Stimulated activated CD4-positive, alpha-beta T cell treated with anti-CD3 and anti-CD28 coated beads, Interleukin-4, amount 100 ng/mL, for 1 hour (primary cell): ENCODE measurements at regions not wholly inside any gene's neighbourhood (a gene's known extent, or its start where the extent isn't known, plus 50 kb on each side); places are given as distances from the start of the nearest gene placed in this dataset.

Experiments
- DNase-seq: peaks from one replicate; pipeline ENCODE4 v3.0.0-alpha.2; 2020

DNA sequence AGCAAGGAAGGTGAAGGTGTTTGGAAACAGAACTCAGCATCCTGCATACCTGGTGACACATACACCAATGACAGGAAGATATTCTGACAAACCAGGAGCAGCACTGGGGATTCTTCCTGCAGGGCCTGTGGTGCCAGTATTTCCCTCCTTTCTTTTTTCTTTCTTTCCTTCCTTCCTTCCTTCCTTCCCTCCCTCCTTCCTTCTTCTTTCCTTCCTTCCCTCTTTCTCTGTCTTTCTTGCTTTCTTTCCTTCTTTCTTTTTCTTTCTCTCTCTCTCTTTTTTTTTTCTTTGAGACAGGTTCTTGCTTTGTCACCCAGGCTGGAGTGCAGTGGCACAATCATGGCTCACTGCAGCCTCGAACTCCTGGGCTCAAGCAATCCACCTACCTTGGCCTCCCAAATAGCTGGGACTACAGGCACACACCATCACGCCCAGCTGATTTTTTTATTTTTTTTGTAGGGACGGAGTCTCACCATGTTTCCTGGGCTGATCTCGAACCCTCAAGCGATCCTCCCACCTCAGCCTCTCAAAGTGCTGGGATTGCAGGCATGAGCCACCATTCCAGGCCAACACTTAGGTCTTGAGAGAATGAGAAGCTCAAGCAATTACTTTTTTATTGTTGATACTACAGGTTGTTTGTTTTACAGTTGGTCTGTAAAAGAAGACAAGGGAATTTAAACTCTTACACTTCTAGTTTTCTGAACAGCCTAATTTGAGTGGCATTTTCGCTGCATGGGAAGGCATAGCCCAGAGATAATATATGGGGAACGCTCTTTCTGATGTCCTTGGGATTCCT lies 54.7 kb upstream of the GATA6 start:
- no peak for DNase-seq

DNA sequence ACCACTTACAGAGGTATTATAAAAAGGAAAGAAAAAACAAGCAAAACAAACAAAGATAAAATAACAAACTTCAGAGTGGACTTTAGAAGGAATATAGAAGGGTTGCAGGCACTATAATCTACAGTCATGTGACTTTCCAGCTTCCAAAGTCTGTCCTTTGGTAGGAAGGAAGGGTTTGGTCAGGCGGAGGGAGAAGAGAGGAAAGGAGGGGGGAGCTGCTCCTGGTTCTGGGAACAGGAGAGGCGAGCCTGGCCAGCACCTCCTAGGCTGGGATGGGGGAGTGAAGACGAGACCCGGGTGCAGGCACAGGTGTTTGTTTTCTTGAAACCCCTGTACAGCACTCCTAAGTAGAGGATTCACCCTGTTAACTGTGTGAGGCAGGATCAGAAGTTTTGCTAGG lies 53.8 kb upstream of the GATA6 start:
- DNase-seq = no peak
